ENCODE measurements at regions not wholly inside any gene's neighbourhood (a gene's known extent, or its start where the extent isn't known, plus 50 kb on each side); places are given as distances from the start of the nearest gene placed in this dataset.

- Histone ChIP-seq H3K79me2 (replicated peaks; ENCODE audit: insufficient read depth) (no peaks in the 10 kb centered on the region), H3K27ac (ENCODE audit: low read depth) (no peak overlapping the region), H3K4me3 (no peak overlapping the region), H2AFZ (no peak overlapping the region), H3F3A (replicated peaks; ENCODE audit: low read depth) (no peaks in the 10 kb centered on the region), H3K27me3 (ENCODE audit: insufficient read depth) (no peaks in the 10 kb centered on the region), H3K4me2 (no peak overlapping the region), H3K36me3 (ENCODE audit: insufficient read depth) (no peaks in the 10 kb centered on the region), H4K20me1 (replicated peaks; ENCODE audit: insufficient read depth) (no peaks in the 10 kb centered on the region), H3K9me2 (ENCODE audit: insufficient read depth) (no peaks in the 10 kb centered on the region), H3K4me1 (ENCODE audit: insufficient read depth) (no peaks in the 10 kb centered on the region)
- H3K27me3 Mint-ChIP-seq (ENCODE audit: insufficient read depth, low read depth, poor library complexity): no peaks in the 10 kb centered on the region
- DNase-seq (ENCODE audit: low spot score) (no peak), ATAC-seq (no peak)
- no peak for TF ChIP-seq CREB1 (CRISPR knock-in tag; IDR thresholded peaks at IDR 0.05; ENCODE audit: low read depth)
- no peak for TF ChIP-seq ZNF331 (CRISPR knock-in tag; IDR thresholded peaks at IDR 0.05; ENCODE audit: low read depth)
- no peak for TF ChIP-seq ETS1 (IDR thresholded peaks at IDR 0.05)
- TF ChIP-seq NANOG (IDR thresholded peaks at IDR 0.05; ENCODE audit: borderline replicate concordance): no peak
- TF ChIP-seq JUNB (IDR thresholded peaks at IDR 0.05; ENCODE audit: unreplicated experiment): no peak
- no peak for TF ChIP-seq ZNF114 (CRISPR knock-in tag; IDR thresholded peaks at IDR 0.05)
- TF ChIP-seq, protein P1, sequence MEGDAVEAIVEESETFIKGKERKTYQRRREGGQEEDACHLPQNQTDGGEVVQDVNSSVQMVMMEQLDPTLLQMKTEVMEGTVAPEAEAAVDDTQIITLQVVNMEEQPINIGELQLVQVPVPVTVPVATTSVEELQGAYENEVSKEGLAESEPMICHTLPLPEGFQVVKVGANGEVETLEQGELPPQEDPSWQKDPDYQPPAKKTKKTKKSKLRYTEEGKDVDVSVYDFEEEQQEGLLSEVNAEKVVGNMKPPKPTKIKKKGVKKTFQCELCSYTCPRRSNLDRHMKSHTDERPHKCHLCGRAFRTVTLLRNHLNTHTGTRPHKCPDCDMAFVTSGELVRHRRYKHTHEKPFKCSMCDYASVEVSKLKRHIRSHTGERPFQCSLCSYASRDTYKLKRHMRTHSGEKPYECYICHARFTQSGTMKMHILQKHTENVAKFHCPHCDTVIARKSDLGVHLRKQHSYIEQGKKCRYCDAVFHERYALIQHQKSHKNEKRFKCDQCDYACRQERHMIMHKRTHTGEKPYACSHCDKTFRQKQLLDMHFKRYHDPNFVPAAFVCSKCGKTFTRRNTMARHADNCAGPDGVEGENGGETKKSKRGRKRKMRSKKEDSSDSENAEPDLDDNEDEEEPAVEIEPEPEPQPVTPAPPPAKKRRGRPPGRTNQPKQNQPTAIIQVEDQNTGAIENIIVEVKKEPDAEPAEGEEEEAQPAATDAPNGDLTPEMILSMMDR (conservative IDR thresholded peaks at IDR 0.05; ENCODE audit: low read depth in 2 of 2): no peak
- no peak for TF ChIP-seq POLR2AphosphoS5 (IDR thresholded peaks at IDR 0.05; ENCODE audit: low read depth)
- TF ChIP-seq ZNF462 (CRISPR knock-in tag; IDR thresholded peaks at IDR 0.05): no peak
- no peak for TF ChIP-seq EZH2 (IDR thresholded peaks at IDR 0.05; ENCODE audit: low read depth, unreplicated experiment)
- TF ChIP-seq, protein P2, sequence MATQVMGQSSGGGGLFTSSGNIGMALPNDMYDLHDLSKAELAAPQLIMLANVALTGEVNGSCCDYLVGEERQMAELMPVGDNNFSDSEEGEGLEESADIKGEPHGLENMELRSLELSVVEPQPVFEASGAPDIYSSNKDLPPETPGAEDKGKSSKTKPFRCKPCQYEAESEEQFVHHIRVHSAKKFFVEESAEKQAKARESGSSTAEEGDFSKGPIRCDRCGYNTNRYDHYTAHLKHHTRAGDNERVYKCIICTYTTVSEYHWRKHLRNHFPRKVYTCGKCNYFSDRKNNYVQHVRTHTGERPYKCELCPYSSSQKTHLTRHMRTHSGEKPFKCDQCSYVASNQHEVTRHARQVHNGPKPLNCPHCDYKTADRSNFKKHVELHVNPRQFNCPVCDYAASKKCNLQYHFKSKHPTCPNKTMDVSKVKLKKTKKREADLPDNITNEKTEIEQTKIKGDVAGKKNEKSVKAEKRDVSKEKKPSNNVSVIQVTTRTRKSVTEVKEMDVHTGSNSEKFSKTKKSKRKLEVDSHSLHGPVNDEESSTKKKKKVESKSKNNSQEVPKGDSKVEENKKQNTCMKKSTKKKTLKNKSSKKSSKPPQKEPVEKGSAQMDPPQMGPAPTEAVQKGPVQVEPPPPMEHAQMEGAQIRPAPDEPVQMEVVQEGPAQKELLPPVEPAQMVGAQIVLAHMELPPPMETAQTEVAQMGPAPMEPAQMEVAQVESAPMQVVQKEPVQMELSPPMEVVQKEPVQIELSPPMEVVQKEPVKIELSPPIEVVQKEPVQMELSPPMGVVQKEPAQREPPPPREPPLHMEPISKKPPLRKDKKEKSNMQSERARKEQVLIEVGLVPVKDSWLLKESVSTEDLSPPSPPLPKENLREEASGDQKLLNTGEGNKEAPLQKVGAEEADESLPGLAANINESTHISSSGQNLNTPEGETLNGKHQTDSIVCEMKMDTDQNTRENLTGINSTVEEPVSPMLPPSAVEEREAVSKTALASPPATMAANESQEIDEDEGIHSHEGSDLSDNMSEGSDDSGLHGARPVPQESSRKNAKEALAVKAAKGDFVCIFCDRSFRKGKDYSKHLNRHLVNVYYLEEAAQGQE (IDR thresholded peaks at IDR 0.05; ENCODE audit: unreplicated experiment): no peak
- no peaks in the 10 kb centered on the region for H3K4me1 Mint-ChIP-seq
- no peak overlapping the region for H3K4me3 Mint-ChIP-seq
- no peaks in the 10 kb centered on the region for H3K9me3 Mint-ChIP-seq
- H3K36me3 Mint-ChIP-seq (ENCODE audit: low read depth): no peaks in the 10 kb centered on the region
- no peak overlapping the region for H3K27ac Mint-ChIP-seq
These were observed 457.8 kb downstream of the MEI4 start for GRCh38 chr6:78110641-78111040.

Data from GM23338 (cell line).